ENCODE measurements at regions not wholly inside any gene's neighbourhood (a gene's known extent, or its start where the extent isn't known, plus 50 kb on each side); places are given as distances from the start of the nearest gene placed in this dataset.

GRCh38 chr4:151472297-151472696, 63.3 kb downstream of the FHIP1A start:
- Histone ChIP-seq H3K4me3 (ENCODE audit: low read depth, low read length, poor library complexity, severe bottlenecking) (no peak overlapping the region), H4K20me1 (ENCODE audit: insufficient read depth, low read length) (no peaks in the 10 kb centered on the region), H3K9me2 (ENCODE audit: low read depth, low read length) (no peaks in the 10 kb centered on the region), H3K36me3 (ENCODE audit: insufficient read depth, low read length) (no peaks in the 10 kb centered on the region), H3K9ac (ENCODE audit: low read length) (no peak overlapping the region), H3K27me3 (ENCODE audit: insufficient read depth, low read length) (no peaks in the 10 kb centered on the region), H3K79me2 (ENCODE audit: insufficient read depth, low read length) (no peaks in the 10 kb centered on the region), H2AFZ (ENCODE audit: low read length) (no peak overlapping the region), H3F3A (ENCODE audit: insufficient read depth, low read length) (no peaks in the 10 kb centered on the region), H3K9me3 (ENCODE audit: low read length) (no peaks in the 10 kb centered on the region), H3K27ac (ENCODE audit: low read depth, low read length, poor library complexity, severe bottlenecking) (no peak overlapping the region), H3K4me2 (ENCODE audit: low read length) (no peak overlapping the region), H3K4me1 (ENCODE audit: insufficient read depth, low read length, severe bottlenecking) (no peaks in the 10 kb centered on the region)
- TF ChIP-seq EZH2 (IDR thresholded peaks at IDR 0.05; ENCODE audit: borderline replicate concordance, low read length) (no peak), CTCF (IDR thresholded peaks at IDR 0.05; ENCODE audit: low read length) (no peak)

GRCh38 chr4:151472711-151473110, 63.7 kb downstream of the FHIP1A start:
- H3K9me3 ChIP-seq (ENCODE audit: low read length), result no peaks in the 10 kb centered on the region
- no peaks in the 10 kb centered on the region for H3K79me2 ChIP-seq (ENCODE audit: insufficient read depth, low read length)
- no peak overlapping the region for H3K4me3 ChIP-seq (ENCODE audit: low read depth, low read length, poor library complexity, severe bottlenecking)
- H3K27me3 ChIP-seq (ENCODE audit: insufficient read depth, low read length), result no peaks in the 10 kb centered on the region
- no peaks in the 10 kb centered on the region for H3K4me1 ChIP-seq (ENCODE audit: insufficient read depth, low read length, severe bottlenecking)
- H3K36me3 ChIP-seq (ENCODE audit: insufficient read depth, low read length), result no peaks in the 10 kb centered on the region
- no peak overlapping the region for H3K27ac ChIP-seq (ENCODE audit: low read depth, low read length, poor library complexity, severe bottlenecking)
- no peaks in the 10 kb centered on the region for H3K9me2 ChIP-seq (ENCODE audit: low read depth, low read length)
- TF ChIP-seq EZH2 (IDR thresholded peaks at IDR 0.05; ENCODE audit: borderline replicate concordance, low read length) (no peak), CTCF (IDR thresholded peaks at IDR 0.05; ENCODE audit: low read length) (no peak)
- no peak overlapping the region for H2AFZ ChIP-seq (ENCODE audit: low read length)
- H4K20me1 ChIP-seq (ENCODE audit: insufficient read depth, low read length), result no peaks in the 10 kb centered on the region
- H3K4me2 ChIP-seq (ENCODE audit: low read length), result no peak overlapping the region
- H3K9ac ChIP-seq (ENCODE audit: low read length), result no peak overlapping the region
- no peaks in the 10 kb centered on the region for H3F3A ChIP-seq (ENCODE audit: insufficient read depth, low read length)

- Histone ChIP-seq H3K79me2 (ENCODE audit: insufficient read depth, low read length) (no peaks in the 10 kb centered on the region), H3F3A (ENCODE audit: insufficient read depth, low read length) (no peaks in the 10 kb centered on the region), H3K4me2 (ENCODE audit: low read length) (no peak overlapping the region), H3K36me3 (ENCODE audit: insufficient read depth, low read length) (no peaks in the 10 kb centered on the region), H3K9me3 (ENCODE audit: low read length) (no peaks in the 10 kb centered on the region), H3K27me3 (ENCODE audit: insufficient read depth, low read length) (no peaks in the 10 kb centered on the region), H3K4me3 (ENCODE audit: low read depth, low read length, poor library complexity, severe bottlenecking) (no peak overlapping the region), H3K9me2 (ENCODE audit: low read depth, low read length) (no peaks in the 10 kb centered on the region), H2AFZ (ENCODE audit: low read length) (no peak overlapping the region), H3K9ac (ENCODE audit: low read length) (no peak overlapping the region), H3K4me1 (ENCODE audit: insufficient read depth, low read length, severe bottlenecking) (no peaks in the 10 kb centered on the region), H3K27ac (ENCODE audit: low read depth, low read length, poor library complexity, severe bottlenecking) (no peak overlapping the region), H4K20me1 (ENCODE audit: insufficient read depth, low read length) (no peaks in the 10 kb centered on the region)
- TF ChIP-seq EZH2 (IDR thresholded peaks at IDR 0.05; ENCODE audit: borderline replicate concordance, low read length), result no peak
- no peak for TF ChIP-seq CTCF (IDR thresholded peaks at IDR 0.05; ENCODE audit: low read length)
These were observed 64.6 kb downstream of the FHIP1A start for GRCh38 chr4:151473521-151474097.
